CD4-positive, alpha-beta T cell treated with Interferon gamma for 1 hour (primary cell): ENCODE measurements at regions not wholly inside any gene's neighbourhood (a gene's known extent, or its start where the extent isn't known, plus 50 kb on each side); places are given as distances from the start of the nearest gene placed in this dataset.
"Not testable (repeated sequence)": the region's sequence is repeated elsewhere in the genome, so short reads cannot be mapped to it uniquely, and the experiment has no call there.

Source experiments
- DNase-seq: peaks from one replicate; pipeline ENCODE4 v3.0.0-alpha.2; 2020

DNA sequence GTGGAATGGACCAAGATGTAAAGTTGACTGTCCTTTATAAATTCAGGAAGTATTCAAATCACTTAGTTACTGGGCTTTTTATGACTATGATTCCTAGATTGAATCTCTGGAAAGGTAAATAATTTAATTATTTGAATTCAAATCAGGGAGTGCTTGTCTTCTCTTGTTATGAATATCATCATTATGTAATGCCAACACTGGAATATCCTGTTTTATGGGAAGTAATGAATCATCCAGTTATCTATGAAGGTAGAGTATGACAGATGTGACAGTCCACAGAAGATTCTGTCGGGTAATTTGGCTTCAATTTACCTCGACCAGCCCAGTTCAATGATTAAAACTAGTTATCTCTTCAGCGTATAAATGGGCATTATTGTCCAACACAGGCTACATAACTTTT lies 141.0 kb upstream of the NUDT12 start:
- DNase-seq: no peak

DNA sequence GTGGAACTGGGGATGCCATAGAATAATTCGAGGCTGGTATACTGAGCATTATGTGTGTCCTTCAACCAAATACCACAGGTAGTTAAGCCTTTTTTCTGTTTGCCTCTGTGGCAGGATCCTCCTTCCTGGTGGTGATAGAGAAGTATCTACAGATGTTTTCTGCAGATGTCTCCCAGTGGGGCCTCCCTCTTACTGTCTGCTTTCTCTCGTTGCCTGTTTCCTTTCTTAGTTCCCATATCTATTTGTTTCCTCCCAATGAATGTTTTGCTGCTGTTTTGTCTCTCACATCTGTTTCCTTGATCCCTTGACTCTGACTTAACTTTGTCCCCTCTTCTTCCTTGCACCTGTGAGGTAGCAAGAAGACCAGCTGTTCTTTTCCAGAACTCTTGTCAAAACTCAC lies 130.9 kb upstream of the NUDT12 start:
- DNase-seq: no peak

DNA sequence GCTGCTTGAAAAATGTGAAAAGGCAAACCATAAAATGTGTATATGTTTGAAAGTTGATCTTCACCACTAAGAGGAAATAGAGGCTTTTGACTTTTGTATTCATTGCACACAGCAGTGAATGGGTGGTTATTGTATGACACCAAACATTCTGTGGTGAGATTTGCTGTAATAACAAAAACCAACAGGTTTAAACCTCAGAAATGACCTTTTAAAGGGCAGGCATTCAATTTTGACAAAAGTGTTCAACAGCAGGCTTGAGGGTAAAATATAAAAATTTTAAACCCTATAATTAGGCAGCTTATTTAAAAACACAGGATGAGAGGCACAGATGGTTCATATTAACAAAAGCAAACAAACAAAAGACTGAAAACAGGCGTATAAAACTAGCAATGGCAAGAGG lies 128.1 kb upstream of the NUDT12 start:
- DNase-seq: no peak

DNA sequence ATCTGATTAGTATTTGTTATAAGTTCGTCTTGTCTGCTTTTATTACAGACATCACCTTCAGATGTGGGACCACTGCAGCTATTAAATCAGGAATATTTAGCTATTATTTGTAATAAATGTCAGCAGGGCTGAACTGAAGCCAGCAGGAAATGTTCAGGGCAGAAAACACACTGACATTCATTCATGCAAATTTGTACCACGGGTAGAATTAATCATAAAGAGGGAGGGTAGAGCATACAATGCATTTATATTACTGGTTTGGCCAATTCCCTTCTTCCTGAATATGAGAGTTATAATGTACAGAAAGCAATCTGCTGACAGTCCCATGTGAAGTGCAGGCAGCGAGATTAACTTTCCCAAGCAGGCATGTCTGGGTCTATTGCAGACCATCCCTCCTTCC lies 117.3 kb upstream of the NUDT12 start:
- DNase-seq: no peak

DNA sequence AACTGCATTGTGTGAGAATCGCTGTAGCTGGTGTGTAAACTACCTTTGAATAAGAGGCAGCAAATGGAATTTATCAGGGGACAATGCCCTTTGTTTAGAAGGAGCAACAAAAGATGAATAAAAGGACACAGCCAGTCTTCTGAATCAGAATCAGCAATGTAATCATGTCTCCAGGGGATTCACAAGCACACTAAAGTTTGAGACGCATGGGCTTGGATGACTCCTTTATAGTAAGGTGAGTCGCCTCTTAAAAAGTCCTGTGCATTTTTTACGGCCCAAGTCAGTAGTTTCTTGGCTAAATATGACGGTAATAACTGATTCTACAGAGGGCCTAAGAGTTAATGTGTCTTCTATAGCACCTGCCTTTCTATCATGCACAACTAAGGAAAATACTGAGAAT lies 113.6 kb upstream of the NUDT12 start:
- DNase-seq: not testable (repeated sequence)

DNA sequence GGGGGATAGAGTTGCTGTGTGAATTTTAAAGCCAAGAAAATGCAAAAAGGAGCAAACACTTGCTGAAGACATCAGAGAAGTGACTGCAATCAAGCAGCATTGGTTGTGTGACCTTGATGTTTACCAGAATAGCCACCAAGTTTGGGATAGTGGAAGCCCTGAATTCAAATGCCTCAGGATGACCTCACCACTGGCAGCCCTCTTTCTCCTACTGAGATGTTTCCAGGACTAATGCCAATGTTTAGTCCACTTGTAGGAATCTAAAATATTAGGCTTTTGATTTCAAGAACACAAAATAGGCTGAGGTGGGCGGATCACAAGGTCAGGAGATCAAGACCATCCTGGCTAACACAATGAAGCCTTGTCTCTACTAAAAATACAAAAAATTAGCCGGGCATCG lies 112.2 kb upstream of the NUDT12 start:
- DNase-seq: no peak

DNA sequence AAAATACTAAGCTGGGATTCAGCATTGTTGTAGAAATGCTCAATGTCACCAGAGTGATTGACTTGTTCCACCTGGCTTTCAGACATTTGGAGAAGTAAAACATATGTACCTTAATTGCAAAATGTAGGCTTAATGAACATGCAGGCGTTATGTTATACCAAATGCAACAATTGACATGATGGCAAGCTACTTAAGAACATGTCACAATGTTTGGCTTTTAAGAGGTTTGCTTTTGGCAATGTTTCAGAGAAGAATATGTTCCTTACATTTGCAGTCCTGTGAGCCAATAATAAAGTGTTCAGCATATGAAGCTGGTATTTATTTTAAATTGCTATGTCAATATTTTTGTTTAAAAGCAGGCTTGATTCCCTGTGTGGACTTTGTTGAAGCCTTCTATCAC lies 111.7 kb upstream of the NUDT12 start:
- DNase-seq: no peak

DNA sequence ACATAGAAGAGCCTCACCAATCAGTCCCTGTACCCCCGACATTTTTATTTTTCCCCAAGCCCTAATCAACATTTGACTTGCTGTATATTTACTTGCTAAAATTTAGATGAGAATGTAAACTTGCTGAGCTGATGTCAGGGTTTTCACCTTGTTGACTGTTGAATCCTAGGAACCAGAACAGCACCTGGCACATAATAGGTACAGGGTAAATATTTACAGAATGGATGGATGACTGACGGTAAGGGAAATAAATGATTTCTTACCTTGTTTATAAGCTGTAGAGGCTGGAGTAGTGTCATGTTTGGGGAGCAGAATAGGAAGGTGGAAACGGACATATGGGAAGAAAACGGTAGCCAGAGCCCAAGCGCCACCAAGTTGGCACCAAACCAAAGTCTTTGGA lies 107.0 kb upstream of the NUDT12 start:
- DNase-seq: no peak

DNA sequence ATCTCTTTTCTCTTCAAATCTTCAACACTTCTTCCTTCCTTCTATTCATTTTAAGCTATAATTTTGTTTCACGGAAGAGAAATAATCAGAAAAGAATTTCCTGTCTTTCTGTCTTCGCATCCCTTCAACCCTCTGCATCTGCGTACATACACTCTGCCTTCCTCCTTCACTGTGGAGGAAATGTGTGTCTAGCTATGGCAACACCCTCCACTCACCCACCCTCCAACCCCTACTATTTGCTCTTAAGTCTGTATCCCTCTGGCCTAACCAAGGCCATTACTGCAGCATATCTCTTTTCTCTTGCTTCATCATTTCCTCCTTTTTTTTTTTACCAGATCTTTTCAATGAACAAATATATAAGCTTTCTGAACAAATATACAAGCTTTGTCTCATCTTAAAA lies 105.7 kb upstream of the NUDT12 start:
- DNase-seq: no peak

DNA sequence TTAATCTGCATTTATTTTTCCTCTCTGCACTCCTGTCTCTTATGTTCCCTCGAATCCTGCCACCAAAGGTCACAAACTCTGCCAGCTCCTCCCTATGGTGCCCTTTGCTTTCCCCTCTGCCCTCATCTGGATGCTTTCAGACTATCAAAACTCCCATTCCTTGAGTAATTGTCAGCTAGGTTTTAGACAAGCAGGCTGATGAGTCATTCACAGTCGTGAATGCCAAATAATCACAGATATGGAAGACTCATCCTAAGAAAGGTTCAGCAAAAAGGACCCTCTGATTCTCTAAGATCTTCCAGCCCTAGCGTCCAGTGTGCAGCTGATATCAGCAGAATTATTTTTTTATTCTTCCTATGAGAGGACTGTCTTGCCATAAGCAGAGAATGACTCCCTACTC lies 104.5 kb upstream of the NUDT12 start:
- DNase-seq: no peak

DNA sequence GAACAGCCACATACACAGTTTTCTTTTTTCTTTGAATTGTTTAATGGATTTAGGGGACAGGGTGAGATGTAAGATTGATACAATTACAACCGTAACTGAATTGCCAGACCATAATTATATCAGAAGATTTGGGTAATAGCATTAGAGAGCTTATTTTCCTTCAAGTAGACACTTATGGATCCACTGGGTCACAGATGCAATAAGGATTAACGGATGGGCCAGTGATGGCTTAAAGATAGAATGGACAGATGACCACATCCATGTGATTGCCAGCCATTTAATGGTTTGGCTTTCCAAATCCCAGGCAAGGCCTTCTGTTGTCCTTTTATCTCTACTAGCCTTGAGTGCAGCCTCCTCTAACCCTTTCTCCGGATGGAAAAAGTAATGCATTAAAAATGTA lies 94.7 kb upstream of the NUDT12 start:
- no peak for DNase-seq

DNA sequence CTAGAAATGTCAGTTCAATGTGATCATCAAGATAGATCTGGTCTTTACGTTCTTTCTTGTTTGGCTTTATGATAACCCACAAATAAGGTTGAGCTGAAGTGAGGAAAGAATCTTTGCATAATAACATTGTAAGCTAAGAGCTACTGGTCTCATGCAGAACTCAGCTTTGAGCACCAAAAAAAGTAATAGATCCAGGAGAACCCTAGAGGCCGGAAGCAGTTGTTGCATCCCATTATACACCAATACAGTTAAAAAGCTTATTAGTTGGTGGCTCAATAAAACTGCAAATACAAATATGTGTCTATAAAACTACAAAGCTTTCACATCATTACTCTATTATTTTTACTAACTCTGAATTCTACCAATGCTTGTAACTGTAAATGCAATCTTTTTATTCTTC lies 85.5 kb upstream of the NUDT12 start:
- DNase-seq: no peak

DNA sequence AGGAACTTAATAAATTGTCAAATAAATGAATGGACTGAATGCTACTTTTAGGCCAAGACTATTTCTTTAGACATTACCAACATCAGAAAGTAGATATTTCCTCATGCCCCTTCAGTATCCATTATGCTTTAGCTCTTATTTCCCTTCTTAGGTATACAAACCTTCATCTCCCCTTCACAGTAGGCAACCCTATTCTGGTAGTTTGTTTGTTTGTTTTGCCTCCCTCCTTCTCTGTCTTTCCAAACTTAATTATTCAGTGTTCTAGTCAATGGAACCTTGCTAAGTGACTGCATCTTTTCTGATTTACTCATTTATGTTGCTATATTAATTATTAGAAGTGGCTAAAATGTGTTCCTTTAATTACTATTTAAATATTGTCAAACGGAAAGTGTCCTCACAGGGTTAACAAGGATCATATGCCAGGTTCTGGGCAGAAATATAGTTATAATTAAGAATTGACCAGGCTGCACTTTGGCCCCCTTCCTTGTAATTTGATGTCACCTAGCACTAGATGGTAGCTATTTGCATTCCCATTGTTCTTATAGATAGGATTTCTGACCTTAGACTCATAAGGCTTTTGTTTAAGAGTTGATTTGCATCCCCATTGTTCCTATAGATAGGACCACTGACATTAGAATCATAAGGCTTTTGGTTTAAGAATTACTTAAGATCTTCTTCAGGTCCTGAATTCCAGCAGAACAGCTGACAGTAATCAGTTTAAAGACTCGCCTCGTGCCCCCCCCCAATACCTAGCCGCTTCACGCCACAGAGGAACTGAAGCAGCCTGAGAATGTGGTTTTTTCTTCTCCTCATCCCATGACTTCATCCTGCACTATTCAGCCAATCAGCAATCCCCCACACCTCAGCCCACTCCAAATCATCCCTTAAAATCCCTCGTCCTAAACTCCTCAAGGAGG lies 84.4 kb upstream of the NUDT12 start:
- DNase-seq: no peak

DNA sequence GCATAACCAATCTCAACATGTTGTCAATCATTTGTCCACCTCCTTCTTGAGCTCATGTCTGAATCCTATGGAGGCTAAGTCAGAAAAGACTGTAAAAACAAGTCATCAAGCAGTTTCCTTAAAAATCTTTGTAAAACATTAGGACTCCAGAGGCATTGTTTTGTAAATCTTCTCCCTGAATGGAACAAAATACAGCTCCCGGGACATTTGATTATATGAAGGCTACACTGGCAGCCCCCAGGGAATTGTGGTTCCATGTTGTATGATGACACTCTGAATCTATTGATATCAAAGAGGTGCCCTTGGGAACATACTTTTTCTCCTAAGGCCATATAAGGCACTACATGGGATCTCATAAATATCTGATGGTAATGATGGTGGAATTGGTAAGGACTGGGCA lies 83.2 kb upstream of the NUDT12 start:
- no peak for DNase-seq

DNA sequence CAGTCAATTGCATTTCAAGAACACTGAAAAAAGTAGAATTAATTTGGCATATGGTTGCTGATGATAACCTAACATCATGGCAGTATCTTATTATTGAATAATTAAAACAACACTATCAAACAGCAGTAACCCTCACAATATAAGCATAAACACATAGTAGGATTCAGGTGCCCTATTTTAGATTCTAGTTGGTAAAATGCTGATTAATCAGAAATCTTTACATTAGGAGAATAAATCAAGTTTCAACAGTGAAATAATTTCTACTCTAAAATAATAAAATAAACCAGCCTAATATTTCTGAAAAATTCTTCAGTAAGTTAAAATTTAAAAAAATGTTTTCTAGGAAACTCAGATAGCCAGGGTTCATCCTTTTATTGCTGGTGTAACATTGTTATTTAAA lies 76.4 kb upstream of the NUDT12 start:
- no peak for DNase-seq

DNA sequence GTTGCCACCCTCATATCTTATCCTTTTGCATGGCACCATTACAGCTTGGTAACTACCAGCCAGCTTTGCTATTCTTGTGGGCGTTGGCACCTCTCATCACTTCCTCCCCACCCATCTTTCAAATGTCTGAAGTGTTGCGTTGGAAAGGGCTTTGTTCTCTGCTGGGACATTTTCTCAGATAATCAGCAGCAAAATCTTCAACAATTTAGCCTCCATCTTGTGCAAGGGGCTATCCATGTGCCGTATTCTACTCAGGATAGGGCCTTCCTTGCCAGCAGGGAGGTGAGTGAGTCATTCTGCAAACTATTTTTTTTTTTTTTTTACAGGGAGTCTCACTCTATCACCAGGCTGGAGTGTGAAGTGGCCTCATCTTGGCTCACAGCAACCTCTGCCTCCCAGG lies 62.1 kb upstream of the NUDT12 start:
- no peak for DNase-seq

DNA sequence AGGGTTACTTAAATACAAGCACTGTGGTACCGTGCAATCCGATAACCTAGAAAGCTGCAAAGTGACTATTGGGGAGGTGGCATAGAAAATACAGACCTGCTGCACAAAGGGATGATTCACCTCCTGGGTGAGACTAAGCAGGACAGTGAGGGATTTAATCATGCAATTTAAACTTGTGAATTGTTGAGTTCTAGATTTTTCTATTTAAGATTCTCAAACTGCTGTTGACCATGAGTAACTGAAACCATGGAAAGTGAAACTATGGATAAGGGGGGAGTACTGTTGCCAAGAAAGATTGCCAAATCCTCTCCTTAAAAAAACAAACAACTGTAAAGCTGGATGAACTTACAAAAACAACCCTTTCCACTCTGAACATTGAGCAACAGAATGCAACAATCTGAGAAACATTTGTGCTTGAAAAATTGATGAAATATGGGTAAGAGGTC lies 61.5 kb upstream of the NUDT12 start:
- no peak for DNase-seq

DNA sequence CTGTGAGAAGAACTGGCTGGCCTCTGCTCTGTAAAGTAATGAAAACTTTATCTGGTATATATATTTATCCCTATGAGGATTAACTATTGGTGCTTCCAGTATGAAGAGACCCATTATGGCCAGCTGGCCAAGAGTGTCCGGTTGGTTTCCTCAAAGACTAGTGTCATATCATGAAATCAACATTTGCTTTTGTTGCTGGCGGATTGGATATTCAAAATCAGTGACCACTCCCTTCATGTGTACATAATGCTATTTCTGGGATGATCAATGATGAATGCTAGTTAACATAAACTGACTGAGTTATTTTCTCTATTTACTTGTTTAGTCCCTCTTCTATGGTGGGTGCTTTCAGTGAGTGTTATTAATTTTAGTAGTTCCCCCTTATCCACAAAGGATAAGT lies 60.8 kb upstream of the NUDT12 start:
- no peak for DNase-seq

DNA sequence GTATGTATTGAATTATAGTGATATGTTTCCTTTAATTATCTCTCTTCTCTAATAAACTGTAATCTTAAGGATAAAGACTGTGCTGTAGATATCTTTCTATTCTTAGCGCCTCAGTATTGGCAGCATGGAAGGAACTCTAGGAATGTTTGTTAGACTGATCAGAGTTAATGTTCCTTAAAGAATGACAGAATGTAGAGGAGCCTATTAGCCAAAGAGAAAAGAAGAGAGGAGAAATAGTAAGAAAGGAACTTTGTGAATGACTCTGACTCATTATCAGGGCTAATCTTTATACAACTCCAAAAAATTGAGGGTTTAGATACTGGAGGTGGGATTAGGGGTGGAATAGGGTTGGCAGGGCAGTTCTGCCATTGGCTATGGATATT lies 59.0 kb upstream of the NUDT12 start:
- DNase-seq: no peak

DNA sequence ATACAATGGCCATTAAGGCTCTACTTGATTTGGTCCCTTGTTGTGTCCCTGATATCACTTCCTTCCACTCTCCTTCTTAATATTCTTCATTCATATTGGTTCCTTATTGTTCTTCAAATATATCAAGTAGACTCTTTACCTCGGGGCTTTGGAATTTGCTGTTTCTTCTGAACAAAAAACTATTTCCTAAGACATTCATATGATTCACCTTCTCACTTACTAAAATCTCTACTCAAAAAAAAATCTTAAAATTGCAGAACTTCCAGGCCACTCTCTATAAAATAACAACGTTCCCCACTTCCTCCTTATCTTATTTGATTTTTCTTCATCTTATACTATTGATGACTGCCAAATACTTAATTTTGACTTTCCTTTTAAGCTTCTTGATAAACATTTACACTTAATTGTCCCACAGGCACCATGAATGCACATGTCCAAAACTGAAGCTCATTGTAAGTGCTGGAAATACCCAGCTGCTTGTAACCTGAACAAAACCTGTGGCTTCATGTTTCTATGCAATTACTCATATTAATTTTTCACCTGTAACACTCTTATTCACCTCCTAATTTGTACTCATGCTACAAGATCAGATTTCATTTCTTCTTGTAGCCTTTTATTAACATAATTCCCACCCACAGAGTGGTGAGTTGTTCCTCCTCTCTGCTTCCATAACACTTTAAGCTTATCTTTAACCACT lies 58.4 kb upstream of the NUDT12 start:
- no peak for DNase-seq

DNA sequence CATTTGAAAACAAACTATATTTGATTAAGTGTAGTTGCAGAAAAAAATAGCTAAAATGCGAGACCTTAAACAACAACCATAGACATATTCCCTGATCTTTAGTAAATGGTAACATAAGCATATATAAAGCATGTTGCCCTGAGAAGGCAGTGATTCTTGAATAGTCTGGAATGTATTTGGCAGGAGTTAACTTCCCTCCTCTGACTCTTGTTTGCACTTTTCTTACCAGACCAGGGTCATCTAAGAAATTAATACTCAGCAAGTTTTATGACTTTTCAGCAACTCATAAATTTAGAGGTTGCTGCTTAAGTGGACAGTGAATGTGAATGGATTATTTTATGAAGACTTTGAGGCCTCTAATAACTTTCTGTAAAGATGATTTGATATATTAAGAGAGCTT lies 55.3 kb upstream of the NUDT12 start:
- no peak for DNase-seq

DNA sequence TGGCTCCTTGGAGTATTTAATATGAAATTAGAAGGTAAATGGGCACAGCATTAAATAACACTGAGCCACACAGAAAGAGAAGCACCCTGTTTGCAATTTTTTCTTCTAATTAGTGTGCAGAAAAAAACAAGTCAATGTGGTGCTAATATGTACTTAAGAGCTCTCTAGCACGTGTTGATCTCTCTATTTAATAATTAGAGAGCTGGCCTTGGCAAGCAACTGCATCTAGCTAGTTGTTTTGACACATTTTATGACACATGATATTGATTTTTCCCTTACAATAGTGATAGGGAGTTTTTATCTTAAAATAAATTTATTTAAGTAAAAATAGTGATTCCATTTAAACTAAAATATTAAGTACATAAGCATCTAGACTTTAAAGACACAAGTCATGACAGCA lies 54.5 kb upstream of the NUDT12 start:
- DNase-seq: no peak

DNA sequence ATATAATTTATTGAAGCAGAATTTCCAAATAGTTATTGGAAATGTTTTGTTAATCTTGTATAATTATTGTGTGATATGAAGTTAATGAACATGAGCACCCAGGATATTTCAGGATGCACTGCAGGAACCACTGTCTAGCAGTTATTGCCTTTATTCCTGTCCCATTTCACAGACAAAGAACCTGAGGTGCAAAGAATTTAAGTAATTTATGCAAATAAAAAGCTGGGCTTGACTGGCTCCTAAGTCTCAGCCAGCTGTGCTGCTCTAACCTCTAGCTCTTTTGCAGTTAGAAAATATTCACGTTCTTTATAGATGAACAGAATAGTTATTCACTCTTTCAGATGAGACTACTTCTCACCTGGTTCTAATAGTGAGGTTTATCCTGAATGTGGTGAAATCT lies 50.0 kb upstream of the NUDT12 start:
- DNase-seq: no peak
